ENCODE measurements at regions not wholly inside any gene's neighbourhood (a gene's known extent, or its start where the extent isn't known, plus 50 kb on each side); places are given as distances from the start of the nearest gene placed in this dataset.

DNA sequence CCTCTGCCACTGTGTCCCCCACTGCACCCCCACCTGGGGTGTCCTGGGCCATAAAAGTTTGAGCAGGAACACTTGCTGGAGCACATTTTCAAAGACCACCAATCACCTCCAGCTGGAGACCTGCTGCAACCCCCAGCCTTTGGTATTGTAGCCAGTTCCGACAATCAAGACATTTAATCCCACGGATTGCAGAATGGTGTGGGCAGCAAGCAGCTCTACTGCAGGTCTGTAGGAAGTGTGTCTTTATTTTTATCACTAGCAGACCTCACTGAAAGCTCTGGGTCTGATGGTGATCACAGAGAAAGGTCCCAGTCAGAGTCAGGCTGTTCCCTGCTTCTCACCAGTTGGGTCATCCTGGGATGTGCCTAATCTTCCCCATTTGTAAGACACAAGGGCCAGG, 167.1 kb upstream of the ECI2 start:
- Mint-ChIP-seq H3K27me3 (ENCODE audit: unreplicated experiment) (no peaks in the 10 kb centered on the region), H3K4me1 (ENCODE audit: unreplicated experiment) (no peaks in the 10 kb centered on the region), H3K27ac (ENCODE audit: unreplicated experiment) (no peak overlapping the region), H3K9me3 (ENCODE audit: unreplicated experiment) (peaks cover 5% of the 10 kb centered on the region), H3K36me3 (ENCODE audit: low read depth, unreplicated experiment) (no peaks in the 10 kb centered on the region), H3K4me3 (ENCODE audit: unreplicated experiment) (no peak overlapping the region)
- TF ChIP-seq, protein P1, sequence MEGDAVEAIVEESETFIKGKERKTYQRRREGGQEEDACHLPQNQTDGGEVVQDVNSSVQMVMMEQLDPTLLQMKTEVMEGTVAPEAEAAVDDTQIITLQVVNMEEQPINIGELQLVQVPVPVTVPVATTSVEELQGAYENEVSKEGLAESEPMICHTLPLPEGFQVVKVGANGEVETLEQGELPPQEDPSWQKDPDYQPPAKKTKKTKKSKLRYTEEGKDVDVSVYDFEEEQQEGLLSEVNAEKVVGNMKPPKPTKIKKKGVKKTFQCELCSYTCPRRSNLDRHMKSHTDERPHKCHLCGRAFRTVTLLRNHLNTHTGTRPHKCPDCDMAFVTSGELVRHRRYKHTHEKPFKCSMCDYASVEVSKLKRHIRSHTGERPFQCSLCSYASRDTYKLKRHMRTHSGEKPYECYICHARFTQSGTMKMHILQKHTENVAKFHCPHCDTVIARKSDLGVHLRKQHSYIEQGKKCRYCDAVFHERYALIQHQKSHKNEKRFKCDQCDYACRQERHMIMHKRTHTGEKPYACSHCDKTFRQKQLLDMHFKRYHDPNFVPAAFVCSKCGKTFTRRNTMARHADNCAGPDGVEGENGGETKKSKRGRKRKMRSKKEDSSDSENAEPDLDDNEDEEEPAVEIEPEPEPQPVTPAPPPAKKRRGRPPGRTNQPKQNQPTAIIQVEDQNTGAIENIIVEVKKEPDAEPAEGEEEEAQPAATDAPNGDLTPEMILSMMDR (IDR thresholded peaks at IDR 0.05; ENCODE audit: unreplicated experiment), result no peak
- DNase-seq (ENCODE audit: low spot score), result no peak

DNA sequence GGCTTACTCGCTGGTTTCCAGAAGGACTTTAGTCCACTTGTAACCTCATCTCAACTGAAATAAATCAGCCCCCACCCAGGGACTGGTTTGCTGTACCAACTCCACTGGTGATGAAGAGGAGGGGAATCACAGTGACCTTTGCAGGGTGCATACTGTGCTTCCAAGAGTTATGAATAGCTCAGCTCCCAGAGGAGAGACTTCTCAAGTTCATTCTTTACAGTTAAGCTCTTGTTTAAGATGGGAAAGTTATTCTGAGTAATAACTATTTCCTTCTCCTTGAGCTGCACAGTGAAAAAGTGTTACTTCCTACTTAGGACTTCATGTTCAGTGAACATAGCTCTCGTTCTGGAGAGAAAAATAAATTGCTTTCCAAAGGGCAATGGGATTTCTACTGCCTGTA, 166.5 kb upstream of the ECI2 start:
- Mint-ChIP-seq H3K27ac (ENCODE audit: unreplicated experiment) (no peak overlapping the region), H3K4me3 (ENCODE audit: unreplicated experiment) (no peak overlapping the region), H3K27me3 (ENCODE audit: unreplicated experiment) (no peaks in the 10 kb centered on the region), H3K36me3 (ENCODE audit: low read depth, unreplicated experiment) (no peaks in the 10 kb centered on the region), H3K9me3 (ENCODE audit: unreplicated experiment) (peaks cover 5% of the 10 kb centered on the region), H3K4me1 (ENCODE audit: unreplicated experiment) (no peaks in the 10 kb centered on the region)
- DNase-seq (ENCODE audit: low spot score), result no peak
- TF ChIP-seq, protein P1 (IDR thresholded peaks at IDR 0.05; ENCODE audit: unreplicated experiment), result no peak

DNA sequence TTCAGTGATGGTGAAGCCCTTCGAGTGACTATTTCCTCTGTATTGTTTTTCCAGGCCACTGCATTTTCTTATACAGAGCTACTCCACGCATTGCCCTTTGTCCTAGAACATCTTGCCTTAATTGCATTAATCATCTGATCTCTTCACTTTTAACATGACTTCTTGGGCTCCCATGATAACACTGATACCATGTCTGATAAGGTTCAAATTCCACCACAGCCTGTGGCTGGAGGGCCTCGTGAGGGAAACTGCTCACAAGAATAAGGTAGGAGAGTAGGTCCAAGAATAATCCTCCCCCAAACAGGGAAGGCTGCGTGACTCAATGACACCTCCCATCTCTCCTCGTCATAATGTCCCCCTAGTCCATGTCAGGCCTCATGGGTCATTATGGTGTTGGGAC, 165.5 kb upstream of the ECI2 start:
- Mint-ChIP-seq H3K27ac (ENCODE audit: unreplicated experiment) (no peak overlapping the region), H3K27me3 (ENCODE audit: unreplicated experiment) (no peaks in the 10 kb centered on the region), H3K36me3 (ENCODE audit: low read depth, unreplicated experiment) (no peaks in the 10 kb centered on the region), H3K9me3 (ENCODE audit: unreplicated experiment) (peaks cover 5% of the 10 kb centered on the region), H3K4me1 (ENCODE audit: unreplicated experiment) (no peaks in the 10 kb centered on the region), H3K4me3 (ENCODE audit: unreplicated experiment) (no peak overlapping the region)
- TF ChIP-seq, protein P1 (IDR thresholded peaks at IDR 0.05; ENCODE audit: unreplicated experiment), result no peak
- DNase-seq (ENCODE audit: low spot score), result no peak

DNA sequence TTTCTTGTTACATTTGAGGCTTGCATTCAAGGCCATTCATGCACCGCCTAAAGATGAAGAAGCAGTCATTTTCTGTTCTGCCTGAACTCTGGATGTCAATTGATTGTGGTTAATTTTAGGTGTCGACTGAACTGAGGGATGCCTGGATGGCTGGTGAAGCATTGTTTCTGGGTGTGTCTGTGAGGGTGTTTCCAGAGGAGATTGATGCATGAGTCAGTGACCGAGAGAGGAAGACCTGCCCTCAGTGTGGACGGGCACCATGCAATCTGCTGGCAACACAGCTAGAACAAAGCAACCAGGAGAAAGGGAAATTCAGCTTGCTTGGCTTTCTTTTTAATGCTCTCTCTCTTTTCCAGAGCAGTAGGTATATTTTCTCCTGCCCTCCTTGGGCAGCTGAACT, 164.1 kb upstream of the ECI2 start:
- Mint-ChIP-seq H3K27me3 (ENCODE audit: unreplicated experiment) (no peaks in the 10 kb centered on the region), H3K4me1 (ENCODE audit: unreplicated experiment) (no peaks in the 10 kb centered on the region), H3K9me3 (ENCODE audit: unreplicated experiment) (peaks cover 5% of the 10 kb centered on the region), H3K36me3 (ENCODE audit: low read depth, unreplicated experiment) (no peaks in the 10 kb centered on the region), H3K27ac (ENCODE audit: unreplicated experiment) (no peak overlapping the region), H3K4me3 (ENCODE audit: unreplicated experiment) (no peak overlapping the region)
- TF ChIP-seq, protein P1 (IDR thresholded peaks at IDR 0.05; ENCODE audit: unreplicated experiment), result no peak
- no peak for DNase-seq (ENCODE audit: low spot score)

DNA sequence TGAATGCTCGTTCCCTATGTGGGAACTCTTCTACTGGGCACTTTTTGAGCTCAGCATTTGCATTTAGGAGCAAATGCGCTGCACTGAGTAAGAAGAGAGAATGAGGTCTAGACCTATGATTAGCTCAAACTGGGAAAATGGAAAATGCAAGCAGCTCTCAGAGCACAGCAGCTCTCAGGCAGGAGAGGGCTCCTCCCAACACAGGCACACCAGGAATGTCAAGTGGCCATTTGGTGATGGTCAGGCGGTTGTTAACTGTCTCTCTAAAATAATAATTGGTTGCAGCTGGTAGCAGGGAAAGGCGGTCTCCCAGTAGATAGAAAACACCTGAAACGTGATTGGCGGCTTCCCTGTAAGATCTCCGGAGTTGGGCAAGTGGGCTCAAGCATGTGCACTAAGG, 162.0 kb upstream of the ECI2 start:
- Mint-ChIP-seq H3K36me3 (ENCODE audit: low read depth, unreplicated experiment) (no peaks in the 10 kb centered on the region), H3K27me3 (ENCODE audit: unreplicated experiment) (peaks cover 1% of the 10 kb centered on the region), H3K4me3 (ENCODE audit: unreplicated experiment) (no peak overlapping the region), H3K27ac (ENCODE audit: unreplicated experiment) (no peak overlapping the region), H3K4me1 (ENCODE audit: unreplicated experiment) (peaks cover 6% of the 10 kb centered on the region), H3K9me3 (ENCODE audit: unreplicated experiment) (peaks cover 5% of the 10 kb centered on the region)
- no peak for DNase-seq (ENCODE audit: low spot score)
- TF ChIP-seq, protein P1 (IDR thresholded peaks at IDR 0.05; ENCODE audit: unreplicated experiment), result no peak

All from endothelial cell (in vitro differentiated cells).